ENCODE measurements at regions not wholly inside any gene's neighbourhood (a gene's known extent, or its start where the extent isn't known, plus 50 kb on each side); places are given as distances from the start of the nearest gene placed in this dataset.
A peak's percentile ranks its signal among the peaks of the same experiment; 100 is the strongest.
"Not testable (repeated sequence)": the region's sequence is repeated elsewhere in the genome, so short reads cannot be mapped to it uniquely, and the experiment has no call there.

DNA sequence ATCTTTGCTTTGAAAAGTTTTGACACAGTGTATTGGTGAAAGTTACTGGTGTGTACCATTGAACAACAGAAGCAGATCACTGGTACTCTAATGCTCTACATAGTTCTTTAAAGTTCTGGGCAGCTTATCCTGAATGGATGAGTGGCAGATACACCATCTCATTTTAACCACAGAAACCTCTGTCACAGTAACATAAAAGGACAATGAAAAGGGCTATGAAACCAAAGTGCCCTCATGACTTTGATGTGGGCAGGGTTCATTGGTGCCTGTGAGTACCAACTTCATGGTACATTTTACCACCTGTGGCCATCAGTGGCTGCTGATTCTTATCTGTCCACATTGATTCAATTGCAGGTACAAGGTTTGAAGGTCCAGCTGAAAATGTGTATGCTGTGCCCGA lies 285.7 kb upstream of the PREP start:
- Mint-ChIP-seq H3K36me3 (peaks cover 0 to 26% (median 5%) of the 10 kb centered on the region in 3 donors), H3K4me3 (no peak overlapping the region), H3K4me1 (no peaks in the 10 kb centered on the region), H3K27me3 (peaks cover 6 to 27% (median 14%) of the 10 kb centered on the region in 5 donors), H3K9me3 (peaks cover 0 to 40% (median 25%) of the 10 kb centered on the region in 9 donors), H3K27ac (no peak overlapping the region)
- POLR2A ChIA-PET = no interaction called here
- ATAC-seq = no peak
- no peak for DNase-seq

DNA sequence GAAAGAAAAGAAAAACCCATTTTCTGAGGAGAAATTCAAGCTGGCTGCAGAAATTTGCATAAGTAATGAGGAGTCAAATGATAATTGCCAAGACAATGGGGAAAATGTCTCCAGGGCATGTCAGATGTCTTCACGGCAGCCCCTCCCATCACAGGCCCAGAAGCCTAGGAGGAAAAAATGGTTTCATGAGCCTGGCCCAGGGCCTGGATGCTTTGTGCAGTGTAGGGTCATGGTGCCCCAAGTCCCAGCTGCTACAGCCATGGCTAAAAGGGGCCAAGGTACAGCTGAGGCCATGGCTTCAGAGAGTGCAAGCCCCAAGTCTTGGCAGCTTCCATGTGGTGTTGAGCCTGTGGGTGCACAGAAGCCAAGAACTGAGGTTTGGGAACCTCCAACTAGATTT lies 283.9 kb upstream of the PREP start:
- H3K27ac Mint-ChIP-seq, DNase-seq, H3K4me3 Mint-ChIP-seq, ATAC-seq, POLR2A ChIA-PET, H3K4me1 Mint-ChIP-seq: not testable (repeated sequence)
- Mint-ChIP-seq H3K36me3 (peaks cover 0 to 27% (median 5%) of the 10 kb centered on the region in 3 donors), H3K9me3 (peaks cover 3 to 48% (median 30%) of the 10 kb centered on the region in 9 donors), H3K27me3 (peaks cover 6 to 24% (median 12%) of the 10 kb centered on the region in 5 donors)

DNA sequence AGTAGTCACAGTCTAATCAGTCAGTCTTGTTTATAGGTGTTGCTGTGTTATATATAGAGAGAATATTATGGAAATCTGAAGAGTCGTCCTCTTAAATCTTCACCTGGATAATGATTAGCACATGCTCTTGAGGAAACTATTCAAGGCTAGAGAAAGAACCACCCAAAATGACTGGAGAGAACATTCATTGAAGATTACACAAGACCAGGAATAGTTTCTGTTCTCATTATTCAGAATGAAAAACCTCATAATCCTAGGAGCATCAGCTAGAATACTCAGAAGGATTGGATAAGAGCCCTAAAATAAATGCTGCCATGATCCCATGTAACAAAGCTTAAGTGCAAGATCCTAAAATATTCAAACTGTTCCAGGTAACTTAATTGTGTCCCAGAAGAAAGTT lies 278.2 kb upstream of the PREP start:
- DNase-seq = no peak
- H3K27me3 Mint-ChIP-seq = no peaks in the 10 kb centered on the region
- POLR2A ChIA-PET = no interaction called here
- ATAC-seq = no peak
- peaks cover 0 to 18% (median 0%) of the 10 kb centered on the region in 3 donors for H3K36me3 Mint-ChIP-seq
- H3K4me1 Mint-ChIP-seq = no peaks in the 10 kb centered on the region
- H3K4me3 Mint-ChIP-seq = no peak overlapping the region
- peaks cover 10 to 39% (median 20%) of the 10 kb centered on the region in 9 donors for H3K9me3 Mint-ChIP-seq
- peak overlapping the region in 1 of 10 donors; percentile 64 for H3K27ac Mint-ChIP-seq

DNA sequence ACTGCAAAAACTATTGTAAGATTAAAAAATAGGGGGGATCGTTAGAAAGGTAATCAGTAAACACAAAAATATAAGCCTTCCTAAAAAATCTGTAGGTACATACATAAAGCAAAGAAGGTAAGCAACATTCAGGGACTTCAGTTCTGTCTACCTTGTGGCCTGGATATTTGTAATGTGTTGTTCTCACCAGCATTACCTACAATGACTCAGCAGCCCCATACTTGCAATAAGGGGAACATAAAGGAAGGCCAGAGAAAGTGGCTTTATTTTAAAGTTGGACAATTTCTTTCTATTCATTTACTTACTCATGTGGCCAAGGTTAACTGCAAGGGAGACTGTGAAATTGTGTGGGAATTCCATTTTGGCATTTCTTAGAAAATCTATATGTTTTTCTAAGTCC lies 277.2 kb upstream of the PREP start:
- Mint-ChIP-seq H3K4me3 (no peak overlapping the region), H3K36me3 (peaks cover 0 to 16% (median 0%) of the 10 kb centered on the region in 3 donors), H3K9me3 (peaks cover 9 to 30% (median 17%) of the 10 kb centered on the region in 9 donors), H3K27ac (no peak overlapping the region), H3K4me1 (no peaks in the 10 kb centered on the region), H3K27me3 (no peaks in the 10 kb centered on the region)
- DNase-seq (no peak), ATAC-seq (no peak)
- POLR2A ChIA-PET = no interaction called here

DNA sequence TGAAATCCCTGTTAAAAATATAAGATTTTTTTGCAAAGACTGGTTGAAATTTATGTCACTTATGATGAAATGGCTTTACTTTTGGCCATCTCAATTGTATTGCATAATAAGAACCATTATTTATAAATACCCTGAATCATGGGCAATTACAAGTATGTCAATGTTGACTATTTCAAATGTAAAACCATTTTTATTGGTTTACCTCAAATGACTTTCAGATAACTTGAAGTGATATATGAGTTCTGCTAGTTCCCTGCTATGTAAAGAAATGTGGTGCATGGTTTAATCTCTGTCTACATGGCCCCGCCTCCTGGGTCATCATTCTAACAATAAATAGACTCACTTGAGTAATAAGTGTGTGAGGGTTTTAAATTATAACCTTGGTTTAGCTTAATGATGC lies 275.6 kb upstream of the PREP start:
- ATAC-seq = no peak

DNA sequence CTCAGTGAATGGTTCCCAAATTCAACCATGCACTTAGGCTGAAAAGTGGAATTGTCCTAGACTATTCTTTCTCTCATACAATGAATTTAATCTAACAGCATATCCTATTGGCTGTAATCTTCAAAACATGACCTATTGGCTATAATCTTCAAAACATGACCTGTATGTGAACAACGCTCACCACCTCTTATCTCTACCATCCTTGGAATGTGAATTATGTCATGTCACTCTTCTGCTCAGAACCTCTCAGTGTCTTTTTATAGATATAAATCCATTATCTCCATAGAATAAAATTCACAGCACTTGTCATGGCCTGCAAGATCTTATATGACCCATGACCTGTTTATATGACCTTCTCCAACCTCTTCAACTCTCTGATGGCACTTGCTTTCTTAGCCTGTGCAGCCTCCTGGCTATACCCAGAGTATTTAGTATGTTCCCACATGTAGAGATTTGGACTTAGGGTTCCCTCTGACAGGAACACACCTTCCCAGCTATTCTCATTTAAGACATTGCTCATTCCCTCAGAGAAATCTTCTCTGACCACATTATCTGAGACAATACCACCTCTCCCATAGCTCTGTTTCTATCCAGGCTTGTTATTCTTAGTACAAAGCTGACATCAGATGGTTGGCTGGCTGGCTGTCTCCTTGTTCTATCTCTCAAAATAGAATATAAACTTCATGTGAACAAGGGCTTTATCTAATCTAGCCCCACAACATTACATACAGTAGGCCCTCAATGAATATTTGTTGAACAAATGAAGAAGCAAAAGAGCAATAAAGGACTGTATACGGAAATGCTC lies 275.0 kb upstream of the PREP start:
- Mint-ChIP-seq H3K9me3 (peaks cover 6 to 25% (median 16%) of the 10 kb centered on the region in 9 donors), H3K36me3 (peaks cover 0 to 13% (median 0%) of the 10 kb centered on the region in 3 donors), H3K27ac (no peak overlapping the region), H3K4me1 (no peaks in the 10 kb centered on the region), H3K27me3 (peaks cover 0 to 2% (median 0%) of the 10 kb centered on the region in 5 donors), H3K4me3 (no peak overlapping the region)
- POLR2A ChIA-PET = no interaction called here
- DNase-seq (no peak), ATAC-seq (no peak)

More for the DNA sequence above, 275.6 kb upstream of the PREP start:
- H3K9me3 Mint-ChIP-seq = peaks cover 6 to 27% (median 17%) of the 10 kb centered on the region in 9 donors
- POLR2A ChIA-PET = no interaction called here
- no peak overlapping the region for H3K4me3 Mint-ChIP-seq
- peaks cover 0 to 13% (median 0%) of the 10 kb centered on the region in 3 donors for H3K36me3 Mint-ChIP-seq
- H3K4me1 Mint-ChIP-seq = no peaks in the 10 kb centered on the region
- H3K27me3 Mint-ChIP-seq = peaks cover 0 to 2% (median 0%) of the 10 kb centered on the region in 5 donors
- H3K27ac Mint-ChIP-seq = no peak overlapping the region
- DNase-seq = no peak

DNA sequence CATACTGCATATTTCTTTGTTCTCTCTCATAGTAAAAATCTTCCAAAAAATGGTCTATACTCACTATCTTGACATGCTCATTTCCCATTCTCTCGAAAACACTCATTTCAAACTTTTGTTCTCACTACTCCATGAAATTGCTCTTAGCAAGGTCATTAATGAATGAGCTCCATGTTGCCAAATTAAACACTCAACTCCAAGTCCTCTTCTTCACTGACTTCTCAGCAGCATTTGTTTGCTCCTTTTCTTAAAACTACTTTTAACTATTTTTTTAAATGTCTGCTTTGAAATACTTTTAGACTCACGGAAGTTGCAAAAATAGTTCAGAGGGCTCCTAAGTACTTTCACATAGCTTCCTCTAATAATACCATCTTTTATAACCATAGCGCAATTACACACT lies 274.0 kb upstream of the PREP start:
- Mint-ChIP-seq H3K9me3 (peaks cover 8 to 20% (median 13%) of the 10 kb centered on the region in 9 donors), H3K27ac (no peak overlapping the region), H3K4me3 (no peak overlapping the region), H3K36me3 (peaks cover 0 to 12% (median 0%) of the 10 kb centered on the region in 3 donors), H3K4me1 (no peaks in the 10 kb centered on the region), H3K27me3 (peaks cover 0 to 6% (median 6%) of the 10 kb centered on the region in 5 donors)
- ATAC-seq (no peak), DNase-seq (no peak)
- POLR2A ChIA-PET = no interaction called here

DNA sequence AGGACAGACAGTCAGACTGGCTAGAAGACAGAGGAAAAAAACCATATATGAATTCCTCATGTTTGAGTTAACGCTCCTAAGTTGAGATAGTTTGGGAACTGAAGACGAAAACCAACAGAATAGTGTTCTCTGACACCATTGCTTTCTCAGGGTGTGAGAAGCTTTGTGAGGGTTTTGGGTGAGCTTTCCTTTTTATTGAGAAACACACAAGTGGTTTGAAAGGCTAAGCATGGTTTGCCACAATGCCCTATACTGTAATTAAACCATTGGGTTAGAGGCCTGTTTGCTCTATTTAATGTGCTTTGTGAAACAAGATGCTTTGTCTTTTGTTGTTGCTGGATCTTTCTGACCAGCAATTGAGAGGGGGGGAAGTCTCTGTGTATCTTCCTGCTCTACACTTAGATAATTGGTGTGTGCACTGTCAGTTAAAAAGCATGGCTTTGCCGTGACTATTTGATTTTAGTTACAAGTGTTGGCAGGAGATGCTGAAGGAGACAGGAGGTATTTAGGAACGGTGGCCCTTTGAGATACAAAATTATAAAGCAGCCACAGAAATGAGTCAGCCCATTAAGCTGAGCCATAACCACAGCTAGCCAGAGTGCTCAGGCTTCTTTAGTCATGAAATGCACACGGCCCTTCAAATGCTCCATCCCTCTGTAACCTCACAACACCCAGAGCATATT lies 273.0 kb upstream of the PREP start:
- DNase-seq (no peak), ATAC-seq (no peak)
- H3K27me3 Mint-ChIP-seq = peaks cover 0 to 11% (median 6%) of the 10 kb centered on the region in 5 donors
- POLR2A ChIA-PET = no interaction called here
- H3K4me1 Mint-ChIP-seq = no peaks in the 10 kb centered on the region
- H3K27ac Mint-ChIP-seq = no peak overlapping the region
- no peak overlapping the region for H3K4me3 Mint-ChIP-seq
- H3K9me3 Mint-ChIP-seq = peaks cover 2 to 10% (median 4%) of the 10 kb centered on the region in 9 donors
- peaks cover 0 to 2% (median 0%) of the 10 kb centered on the region in 3 donors for H3K36me3 Mint-ChIP-seq

DNA sequence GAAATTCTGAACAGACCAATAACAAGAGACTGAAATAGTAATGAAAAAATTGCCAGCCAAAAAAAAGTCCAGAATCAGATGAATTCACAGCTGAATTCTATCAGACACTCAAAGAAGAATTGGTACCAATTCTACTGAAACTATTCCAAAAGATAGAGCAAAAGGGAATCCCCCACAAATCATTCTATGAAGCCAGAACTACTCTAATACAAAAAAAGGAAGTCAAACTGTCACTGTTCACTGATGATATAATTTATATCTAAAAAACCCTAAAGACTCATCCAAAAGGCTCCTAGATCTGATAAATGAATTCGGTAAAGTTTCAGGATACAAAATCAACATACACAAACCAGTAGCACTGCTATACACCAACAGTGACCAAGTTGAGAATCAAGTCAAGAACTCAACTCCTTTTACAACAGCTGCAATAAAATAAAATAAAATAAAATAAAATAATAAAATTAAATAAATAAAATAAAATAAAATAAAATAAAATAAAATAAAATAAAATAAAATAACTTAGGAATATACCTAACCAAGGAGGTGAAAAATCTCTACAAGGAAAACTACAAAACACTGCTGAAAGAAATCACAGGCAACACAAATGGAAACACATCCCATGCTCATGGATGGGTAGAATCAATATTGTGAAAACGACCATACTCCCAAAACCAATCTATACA lies 270.1 kb upstream of the PREP start:
- POLR2A ChIA-PET, ATAC-seq, DNase-seq, H3K36me3 Mint-ChIP-seq, H3K4me1 Mint-ChIP-seq, H3K4me3 Mint-ChIP-seq: not testable (repeated sequence)
- Mint-ChIP-seq H3K9me3 (peaks cover 0 to 13% (median 5%) of the 10 kb centered on the region in 9 donors), H3K27ac (peak overlapping the region in 2 of 10 donors; percentile 16 to 42), H3K27me3 (peaks cover 6 to 22% (median 12%) of the 10 kb centered on the region in 5 donors)

DNA sequence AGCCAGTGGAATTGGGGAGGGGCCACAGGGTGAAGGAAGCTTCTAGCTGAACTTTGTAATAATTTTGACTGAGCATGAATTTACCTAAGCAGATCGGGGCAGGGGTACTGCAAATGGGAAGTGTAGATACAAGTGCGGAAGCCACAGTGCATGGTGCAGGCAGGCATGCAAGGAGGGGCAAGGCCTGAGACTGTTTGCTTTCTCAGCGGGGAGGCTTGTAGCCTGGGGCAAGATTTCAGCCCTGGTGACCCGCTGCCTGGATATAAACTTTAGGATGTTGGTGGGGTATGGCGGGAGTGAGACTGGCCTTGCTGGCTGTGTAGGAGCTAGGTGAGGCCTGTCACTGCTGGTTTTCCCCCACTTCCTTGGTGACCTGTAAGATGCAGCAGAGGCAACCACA lies 266.4 kb upstream of the PREP start:
- peaks cover 8 to 29% (median 13%) of the 10 kb centered on the region in 5 donors for H3K27me3 Mint-ChIP-seq
- peaks cover 0 to 13% (median 5%) of the 10 kb centered on the region in 9 donors for H3K9me3 Mint-ChIP-seq
- H3K27ac Mint-ChIP-seq = peak overlapping the region in 1 of 10 donors; percentile 50
- peaks cover 0 to 8% (median under 1%) of the 10 kb centered on the region in 3 donors for H3K36me3 Mint-ChIP-seq
- H3K4me3 Mint-ChIP-seq = no peak overlapping the region
- POLR2A ChIA-PET = no interaction called here
- DNase-seq (no peak), ATAC-seq (no peak)
- no peaks in the 10 kb centered on the region for H3K4me1 Mint-ChIP-seq

DNA sequence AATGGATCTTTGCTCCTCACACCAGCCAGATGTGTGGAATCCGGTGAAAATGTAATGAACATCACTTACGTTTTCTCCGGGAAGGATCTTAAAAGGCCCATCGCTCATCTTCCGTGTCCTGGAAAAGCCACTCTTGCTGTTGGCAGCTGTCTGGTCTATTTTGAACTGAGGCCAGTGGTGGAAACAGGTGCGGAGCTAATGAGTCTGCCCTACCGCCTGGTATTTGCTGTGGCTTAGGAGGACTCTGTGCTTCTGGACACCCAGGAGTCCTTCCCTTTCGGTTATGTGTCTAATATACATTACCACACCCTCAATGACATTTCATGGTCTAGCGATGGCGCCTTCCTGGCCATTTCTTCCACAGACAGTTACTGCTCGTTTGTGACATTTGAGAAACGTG lies 264.2 kb upstream of the PREP start:
- Mint-ChIP-seq H3K27ac (no peak overlapping the region), H3K27me3 (peaks cover 7 to 33% (median 10%) of the 10 kb centered on the region in 5 donors), H3K4me1 (no peaks in the 10 kb centered on the region), H3K36me3 (peaks cover 0 to 11% (median 1%) of the 10 kb centered on the region in 3 donors), H3K4me3 (no peak overlapping the region), H3K9me3 (peaks cover 0 to 13% (median 6%) of the 10 kb centered on the region in 9 donors)
- POLR2A ChIA-PET = no interaction called here
- ATAC-seq (no peak), DNase-seq (no peak)

DNA sequence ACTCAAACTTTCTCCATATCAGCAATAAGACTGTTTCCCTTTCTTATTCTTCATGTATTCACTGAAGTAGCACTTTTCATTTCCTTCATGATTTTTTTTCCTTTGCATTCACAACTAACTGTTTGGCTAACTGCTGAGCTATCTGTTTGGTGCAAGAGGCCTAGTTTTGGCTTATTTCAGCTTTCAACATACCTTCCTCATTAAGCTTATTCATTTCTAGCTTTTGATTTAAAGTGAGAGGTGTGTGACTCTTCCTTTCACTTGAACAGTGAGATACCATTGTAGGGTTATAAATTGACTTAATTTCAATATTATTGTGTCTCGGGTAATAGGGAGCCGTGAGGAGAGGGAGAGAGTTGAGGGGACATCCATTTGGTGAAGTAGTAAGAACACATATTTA lies 262.0 kb upstream of the PREP start:
- POLR2A ChIA-PET = no interaction called here
- ATAC-seq (no peak), DNase-seq (no peak)
- Mint-ChIP-seq H3K4me1 (no peaks in the 10 kb centered on the region), H3K4me3 (no peak overlapping the region), H3K9me3 (peaks cover 0 to 6% (median 2%) of the 10 kb centered on the region in 9 donors), H3K27ac (no peak overlapping the region), H3K36me3 (peaks cover 0 to 7% (median 1%) of the 10 kb centered on the region in 3 donors), H3K27me3 (peaks cover 6 to 43% (median 6%) of the 10 kb centered on the region in 5 donors)
